ENCODE measurements at regions not wholly inside any gene's neighbourhood (a gene's known extent, or its start where the extent isn't known, plus 50 kb on each side); places are given as distances from the start of the nearest gene placed in this dataset.

GRCh38 chr12:13474381-13474780 is 277.9 kb downstream of the EMP1 start:
- POLR2A ChIA-PET: no interaction called here
- CTCF ChIA-PET: no interaction called here
- DNase-seq (ENCODE audit: extremely low spot score): no peak
- TF ChIP-seq, protein P1, sequence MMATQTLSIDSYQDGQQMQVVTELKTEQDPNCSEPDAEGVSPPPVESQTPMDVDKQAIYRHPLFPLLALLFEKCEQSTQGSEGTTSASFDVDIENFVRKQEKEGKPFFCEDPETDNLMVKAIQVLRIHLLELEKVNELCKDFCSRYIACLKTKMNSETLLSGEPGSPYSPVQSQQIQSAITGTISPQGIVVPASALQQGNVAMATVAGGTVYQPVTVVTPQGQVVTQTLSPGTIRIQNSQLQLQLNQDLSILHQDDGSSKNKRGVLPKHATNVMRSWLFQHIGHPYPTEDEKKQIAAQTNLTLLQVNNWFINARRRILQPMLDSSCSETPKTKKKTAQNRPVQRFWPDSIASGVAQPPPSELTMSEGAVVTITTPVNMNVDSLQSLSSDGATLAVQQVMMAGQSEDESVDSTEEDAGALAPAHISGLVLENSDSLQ (IDR thresholded peaks at IDR 0.05): no peak
- TF ChIP-seq SUZ12 (IDR thresholded peaks at IDR 0.05) (no peak), ZNF384 (IDR thresholded peaks at IDR 0.05) (no peak), ARNT (IDR thresholded peaks at IDR 0.05) (no peak), FOXA1 (IDR thresholded peaks at IDR 0.05) (no peak), TARDBP (IDR thresholded peaks at IDR 0.05) (no peak), HDGF (IDR thresholded peaks at IDR 0.05; ENCODE audit: borderline replicate concordance) (no peak), L3MBTL2 (conservative IDR thresholded peaks at IDR 0.05) (no peak), LEF1 (IDR thresholded peaks at IDR 0.05; ENCODE audit: borderline replicate concordance) (no peak), SP1 (IDR thresholded peaks at IDR 0.05) (no peak), NFRKB (IDR thresholded peaks at IDR 0.05) (no peak), FOXM1 (IDR thresholded peaks at IDR 0.05; ENCODE audit: borderline replicate concordance) (no peak), FOXK2 (IDR thresholded peaks at IDR 0.05) (no peak), BHLHE40 (IDR thresholded peaks at IDR 0.05; ENCODE audit: borderline replicate concordance) (no peak)

DNA sequence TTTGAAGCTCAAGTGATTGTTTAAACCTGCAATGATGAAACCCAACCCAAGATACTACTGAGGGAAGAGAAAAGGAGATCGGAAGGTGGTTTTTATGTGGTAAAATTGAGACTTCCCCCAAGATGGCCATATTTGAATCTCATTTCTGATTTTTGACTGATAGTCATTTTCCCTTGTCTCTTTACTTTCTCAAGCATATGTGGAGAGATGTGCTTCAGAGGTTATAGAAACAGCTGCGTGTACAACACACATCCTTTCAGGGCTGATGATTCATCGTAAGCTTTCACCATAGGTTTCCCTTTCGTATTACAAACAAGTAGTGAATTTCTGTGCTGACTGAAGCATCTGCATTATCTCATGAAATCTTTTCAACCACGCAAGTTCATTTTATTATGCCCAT is 276.2 kb downstream of the EMP1 start:
- ChIA-PET CTCF (interaction anchor here (0.6 to 1.4 kb wide), 2 partner anchors 110 to 260 kb away, joined by 4 to 5 read pairs; no protein-coding TSS in a partner anchor), POLR2A (no interaction called here)
- no peak for DNase-seq (ENCODE audit: extremely low spot score)
- no peak for TF ChIP-seq FOXA1 (IDR thresholded peaks at IDR 0.05)
- no peak for TF ChIP-seq SUZ12 (IDR thresholded peaks at IDR 0.05)
- no peak for TF ChIP-seq TARDBP (IDR thresholded peaks at IDR 0.05)
- no peak for TF ChIP-seq BHLHE40 (IDR thresholded peaks at IDR 0.05; ENCODE audit: borderline replicate concordance)
- no peak for TF ChIP-seq ARNT (IDR thresholded peaks at IDR 0.05)
- TF ChIP-seq LEF1 (IDR thresholded peaks at IDR 0.05; ENCODE audit: borderline replicate concordance): no peak
- no peak for TF ChIP-seq L3MBTL2 (conservative IDR thresholded peaks at IDR 0.05)
- TF ChIP-seq FOXK2 (IDR thresholded peaks at IDR 0.05): no peak
- no peak for TF ChIP-seq ZNF384 (IDR thresholded peaks at IDR 0.05)
- no peak for TF ChIP-seq HDGF (IDR thresholded peaks at IDR 0.05; ENCODE audit: borderline replicate concordance)
- TF ChIP-seq SP1 (IDR thresholded peaks at IDR 0.05): no peak
- no peak for TF ChIP-seq ELF4 (IDR thresholded peaks at IDR 0.05)
- TF ChIP-seq NFRKB (IDR thresholded peaks at IDR 0.05): no peak
- no peak for TF ChIP-seq FOXM1 (IDR thresholded peaks at IDR 0.05; ENCODE audit: borderline replicate concordance)
- no peak for TF ChIP-seq CTBP1 (IDR thresholded peaks at IDR 0.05; ENCODE audit: borderline replicate concordance)
- TF ChIP-seq, protein P1 (IDR thresholded peaks at IDR 0.05): no peak

DNA sequence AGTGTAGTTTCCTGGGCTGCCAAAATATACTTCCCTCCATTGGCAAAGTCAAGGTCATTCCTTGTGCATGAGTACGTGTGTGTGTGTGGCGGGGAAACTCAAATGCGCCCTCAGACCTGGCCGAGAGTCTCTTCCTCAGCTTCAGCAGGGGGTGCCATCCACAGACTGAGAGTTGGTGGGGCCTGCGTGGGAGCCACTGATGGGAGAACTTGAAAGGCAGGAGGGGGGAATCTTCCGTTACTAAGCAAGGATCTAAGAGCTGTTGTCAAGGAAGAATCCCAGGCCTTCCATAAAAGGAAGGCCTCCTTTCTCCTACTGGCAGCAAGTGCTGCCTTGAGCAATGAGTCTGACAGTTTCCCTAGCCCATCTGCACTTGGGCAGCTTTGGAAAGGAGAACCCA is 274.9 kb downstream of the EMP1 start:
- POLR2A ChIA-PET: no interaction called here
- CTCF ChIA-PET: interaction anchor here (1.4 kb wide), 1 partner anchor 109 kb away, joined by 4 read pairs; no protein-coding TSS in a partner anchor
- TF ChIP-seq CTBP1 (IDR thresholded peaks at IDR 0.05; ENCODE audit: borderline replicate concordance) (no peak), NFRKB (IDR thresholded peaks at IDR 0.05) (no peak), FOXK2 (IDR thresholded peaks at IDR 0.05) (no peak), FOXM1 (IDR thresholded peaks at IDR 0.05; ENCODE audit: borderline replicate concordance) (no peak), FOXA1 (IDR thresholded peaks at IDR 0.05) (no peak), BHLHE40 (IDR thresholded peaks at IDR 0.05; ENCODE audit: borderline replicate concordance) (no peak), SUZ12 (IDR thresholded peaks at IDR 0.05) (no peak), ZNF384 (IDR thresholded peaks at IDR 0.05) (no peak), TARDBP (IDR thresholded peaks at IDR 0.05) (no peak)
- TF ChIP-seq, protein P1 (IDR thresholded peaks at IDR 0.05): no peak
- no peak for DNase-seq (ENCODE audit: extremely low spot score)

GRCh38 chr12:13465635-13466034 is 269.1 kb downstream of the EMP1 start:
- POLR2A ChIA-PET: no interaction called here
- TF ChIP-seq LEF1 (IDR thresholded peaks at IDR 0.05; ENCODE audit: borderline replicate concordance): no peak
- TF ChIP-seq ARNT (IDR thresholded peaks at IDR 0.05): no peak
- no peak for TF ChIP-seq ELF4 (IDR thresholded peaks at IDR 0.05)
- no peak for TF ChIP-seq SP1 (IDR thresholded peaks at IDR 0.05)
- TF ChIP-seq FOXA1 (IDR thresholded peaks at IDR 0.05): no peak
- no peak for TF ChIP-seq CTBP1 (IDR thresholded peaks at IDR 0.05; ENCODE audit: borderline replicate concordance)
- no peak for TF ChIP-seq TARDBP (IDR thresholded peaks at IDR 0.05)
- no peak for TF ChIP-seq SUZ12 (IDR thresholded peaks at IDR 0.05)
- TF ChIP-seq, protein P1 (IDR thresholded peaks at IDR 0.05): no peak
- no peak for TF ChIP-seq FOXM1 (IDR thresholded peaks at IDR 0.05; ENCODE audit: borderline replicate concordance)
- DNase-seq (ENCODE audit: extremely low spot score): no peak
- CTCF ChIA-PET: no interaction called here

DNA sequence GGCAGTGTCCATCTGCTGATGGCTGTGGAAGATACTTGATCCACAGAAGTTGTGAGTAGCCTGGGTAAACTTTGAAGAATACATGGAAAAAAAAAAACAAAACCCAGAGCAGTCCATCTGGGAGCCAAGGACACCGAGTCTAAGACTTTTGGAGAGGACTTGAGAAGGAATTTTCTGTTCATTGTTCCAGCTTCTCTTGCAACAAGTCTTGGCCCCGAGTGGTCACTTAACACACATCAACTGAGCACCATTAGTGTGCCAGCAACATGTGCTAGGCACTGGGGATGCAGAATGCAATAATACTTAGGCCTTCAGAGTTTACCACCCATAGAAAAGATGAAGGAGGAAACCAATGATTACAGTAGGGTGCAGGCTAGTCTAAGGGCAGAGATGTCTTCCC is 266.7 kb downstream of the EMP1 start:
- ChIA-PET POLR2A (no interaction called here), CTCF (no interaction called here)
- no peak for TF ChIP-seq L3MBTL2 (conservative IDR thresholded peaks at IDR 0.05)
- no peak for TF ChIP-seq SUZ12 (IDR thresholded peaks at IDR 0.05)
- TF ChIP-seq, protein P1 (IDR thresholded peaks at IDR 0.05): no peak
- no peak for TF ChIP-seq HDGF (IDR thresholded peaks at IDR 0.05; ENCODE audit: borderline replicate concordance)
- TF ChIP-seq FOXM1 (IDR thresholded peaks at IDR 0.05; ENCODE audit: borderline replicate concordance): no peak
- no peak for TF ChIP-seq SP1 (IDR thresholded peaks at IDR 0.05)
- no peak for TF ChIP-seq ZNF384 (IDR thresholded peaks at IDR 0.05)
- no peak for TF ChIP-seq TARDBP (IDR thresholded peaks at IDR 0.05)
- no peak for TF ChIP-seq LEF1 (IDR thresholded peaks at IDR 0.05; ENCODE audit: borderline replicate concordance)
- TF ChIP-seq NFRKB (IDR thresholded peaks at IDR 0.05): no peak
- no peak for TF ChIP-seq BHLHE40 (IDR thresholded peaks at IDR 0.05; ENCODE audit: borderline replicate concordance)
- no peak for TF ChIP-seq ELF4 (IDR thresholded peaks at IDR 0.05)
- no peak for TF ChIP-seq FOXA1 (IDR thresholded peaks at IDR 0.05)
- DNase-seq (ENCODE audit: extremely low spot score): no peak

Data from HEK293T (cell line).